Neural cell (in vitro differentiated cells): ENCODE measurements at regions not wholly inside any gene's neighbourhood (a gene's known extent, or its start where the extent isn't known, plus 50 kb on each side); places are given as distances from the start of the nearest gene placed in this dataset.
"Not testable (repeated sequence)": the region's sequence is repeated elsewhere in the genome, so short reads cannot be mapped to it uniquely, and the experiment has no call there.

Source experiments
- H2AFZ ChIP-seq: fragments of 200-600, 300-800 bp; sonication (generic), shearing (Covaris generic); 2 replicates; pipeline ENCODE4 v1.6.0; 2014; ENCODE audit warnings: low read depth, mild to moderate bottlenecking, antibody characterized with exemption, low read length, moderate library complexity
- H3F3A ChIP-seq: fragments of 200-600 bp; shearing (Covaris generic); 2 replicates; pipeline ENCODE4 v1.6.1; 2016; ENCODE audit warnings: mild to moderate bottlenecking, moderate library complexity, mixed read lengths, antibody characterized with exemption, low read length; ENCODE audit not compliant: insufficient read depth, poor library complexity, severe bottlenecking
- H3K27ac ChIP-seq: fragments of 200-600, 300-800 bp; sonication (generic), shearing (Covaris generic); 2 replicates; pipeline ENCODE4 v1.5.1; 2014; ENCODE audit warnings: mild to moderate bottlenecking, low read length, moderate library complexity
- H3K27me3 ChIP-seq: fragments of 300-800, 200-600 bp; sonication (generic), shearing (Covaris generic); 2 replicates; pipeline ENCODE4 v1.6.0; 2014; ENCODE audit warnings: mild to moderate bottlenecking, low read depth, low read length, moderate library complexity; ENCODE audit not compliant: insufficient read depth
- H3K36me3 ChIP-seq: fragments of 300-800, 200-600 bp; sonication (generic), shearing (Covaris generic); 2 replicates; pipeline ENCODE4 v1.5.1; 2014; ENCODE audit warnings: mild to moderate bottlenecking, antibody characterized with exemption, low read length, moderate library complexity; ENCODE audit not compliant: insufficient read depth
- H3K4me2 ChIP-seq: fragments of 300-800, 200-600 bp; sonication (generic), shearing (Covaris generic); 2 replicates; pipeline ENCODE4 v1.6.0; 2014; ENCODE audit warnings: mild to moderate bottlenecking, low read length
- H3K4me3 ChIP-seq: fragments of 300-800, 200-600 bp; sonication (generic), shearing (Covaris generic); 2 replicates; pipeline ENCODE4 v1.5.1; 2014; ENCODE audit warnings: mild to moderate bottlenecking, low read length, moderate library complexity
- H3K79me2 ChIP-seq: fragments of 200-600 bp; shearing (Covaris generic); replicated peaks from 2 replicates; pipeline ENCODE4 v1.6.0; 2014; ENCODE audit warnings: mild to moderate bottlenecking, low read length, moderate library complexity; ENCODE audit not compliant: insufficient read depth
- H3K9ac ChIP-seq: fragments of 300-800, 200-600 bp; sonication (generic), shearing (Covaris generic); 2 replicates; pipeline ENCODE4 v1.6.1; 2016; ENCODE audit warnings: mild to moderate bottlenecking, low read length, mixed read lengths
- H3K9me2 ChIP-seq: fragments of 200-600 bp; shearing (Covaris generic); 2 replicates; pipeline ENCODE4 v1.6.1; 2016; ENCODE audit warnings: mild to moderate bottlenecking, low read length, mixed read lengths; ENCODE audit not compliant: insufficient read depth
- H3K9me3 ChIP-seq: fragments of 200-600, 300-800 bp; sonication (generic), shearing (Covaris generic); 2 replicates; pipeline ENCODE4 v1.6.1; 2016; ENCODE audit warnings: mild to moderate bottlenecking, mixed run types, low read length, moderate library complexity, mixed read lengths
- H4K20me1 ChIP-seq: fragments of 200-600 bp; shearing (Covaris generic); 2 replicates; pipeline ENCODE4 v1.6.1; 2016; ENCODE audit warnings: mild to moderate bottlenecking, mixed run types; ENCODE audit not compliant: insufficient read depth
- EP300 ChIP-seq: fragments of 450-650 bp; conservative IDR thresholded peaks from 2 replicates; pipeline ENCODE4 v1.6.1; 2014; ENCODE audit warnings: antibody characterized with exemption, mild to moderate bottlenecking, moderate library complexity; ENCODE audit not compliant: poor library complexity, severe bottlenecking
- EZH2 ChIP-seq: fragments of 200-600, 300-800 bp; shearing (Covaris generic), sonication (generic); IDR thresholded peaks from 2 replicates; pipeline ENCODE4 v1.6.1; 2014; ENCODE audit warnings: antibody characterized with exemption, low read length, borderline replicate concordance, mild to moderate bottlenecking; ENCODE audit not compliant: insufficient read depth, poor library complexity, severe bottlenecking
- MXI1 ChIP-seq: fragments of 450-650 bp; conservative IDR thresholded peaks from 2 replicates; pipeline ENCODE4 v1.6.1; 2014; ENCODE audit warnings: antibody characterized with exemption, mild to moderate bottlenecking; ENCODE audit not compliant: poor library complexity, severe bottlenecking
- POLR2AphosphoS5 ChIP-seq: IDR thresholded peaks from 2 replicates; pipeline ENCODE4 v1.6.1; 2012
- RAD21 ChIP-seq: fragments of 450-650 bp; conservative IDR thresholded peaks from 2 replicates; pipeline ENCODE4 v1.6.1; 2014; ENCODE audit warnings: antibody characterized with exemption, mild to moderate bottlenecking, moderate library complexity
- SMC3 ChIP-seq: fragments of 450-650 bp; conservative IDR thresholded peaks from 2 replicates; pipeline ENCODE4 v1.6.1; 2014; ENCODE audit warnings: antibody characterized with exemption, mild to moderate bottlenecking, moderate library complexity; ENCODE audit not compliant: poor library complexity
- TAF1 ChIP-seq: IDR thresholded peaks from 2 replicates; pipeline ENCODE4 v1.6.1; 2012; ENCODE audit warnings: low read depth
- TF ChIP-seq, protein P1 (sequence below): IDR thresholded peaks from 2 replicates; pipeline ENCODE4 v1.6.1; 2012; ENCODE audit warnings: borderline replicate concordance
- TF ChIP-seq, protein P2 (sequence below): fragments of 450-650 bp; IDR thresholded peaks from 2 replicates; pipeline ENCODE4 v1.5.1; 2014; ENCODE audit warnings: antibody characterized with exemption, mild to moderate bottlenecking, moderate library complexity; ENCODE audit not compliant: poor library complexity, severe bottlenecking

DNA sequence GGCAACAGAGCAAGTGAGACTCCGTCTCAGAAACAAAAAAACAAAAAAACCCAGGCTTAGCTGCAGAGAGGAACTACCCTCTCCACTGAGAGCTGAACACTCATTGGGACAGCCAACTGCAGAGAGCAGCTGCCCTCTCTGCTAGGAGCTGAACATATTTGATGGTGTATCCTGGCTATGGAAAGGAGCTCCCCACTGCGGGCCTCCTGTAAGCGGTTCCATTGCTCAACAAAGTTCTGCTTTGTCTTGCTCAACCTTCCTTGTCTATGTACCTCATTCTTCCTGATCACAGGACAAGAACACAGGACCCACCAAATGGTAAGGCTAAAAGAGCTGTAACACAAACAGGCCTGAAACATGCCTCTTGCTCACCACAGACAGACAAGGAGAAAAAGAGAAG lies 246.3 kb upstream of the LRRTM4 start:
- no peak for TF ChIP-seq POLR2AphosphoS5
- no peak for TF ChIP-seq EZH2
- TF ChIP-seq, protein P1, sequence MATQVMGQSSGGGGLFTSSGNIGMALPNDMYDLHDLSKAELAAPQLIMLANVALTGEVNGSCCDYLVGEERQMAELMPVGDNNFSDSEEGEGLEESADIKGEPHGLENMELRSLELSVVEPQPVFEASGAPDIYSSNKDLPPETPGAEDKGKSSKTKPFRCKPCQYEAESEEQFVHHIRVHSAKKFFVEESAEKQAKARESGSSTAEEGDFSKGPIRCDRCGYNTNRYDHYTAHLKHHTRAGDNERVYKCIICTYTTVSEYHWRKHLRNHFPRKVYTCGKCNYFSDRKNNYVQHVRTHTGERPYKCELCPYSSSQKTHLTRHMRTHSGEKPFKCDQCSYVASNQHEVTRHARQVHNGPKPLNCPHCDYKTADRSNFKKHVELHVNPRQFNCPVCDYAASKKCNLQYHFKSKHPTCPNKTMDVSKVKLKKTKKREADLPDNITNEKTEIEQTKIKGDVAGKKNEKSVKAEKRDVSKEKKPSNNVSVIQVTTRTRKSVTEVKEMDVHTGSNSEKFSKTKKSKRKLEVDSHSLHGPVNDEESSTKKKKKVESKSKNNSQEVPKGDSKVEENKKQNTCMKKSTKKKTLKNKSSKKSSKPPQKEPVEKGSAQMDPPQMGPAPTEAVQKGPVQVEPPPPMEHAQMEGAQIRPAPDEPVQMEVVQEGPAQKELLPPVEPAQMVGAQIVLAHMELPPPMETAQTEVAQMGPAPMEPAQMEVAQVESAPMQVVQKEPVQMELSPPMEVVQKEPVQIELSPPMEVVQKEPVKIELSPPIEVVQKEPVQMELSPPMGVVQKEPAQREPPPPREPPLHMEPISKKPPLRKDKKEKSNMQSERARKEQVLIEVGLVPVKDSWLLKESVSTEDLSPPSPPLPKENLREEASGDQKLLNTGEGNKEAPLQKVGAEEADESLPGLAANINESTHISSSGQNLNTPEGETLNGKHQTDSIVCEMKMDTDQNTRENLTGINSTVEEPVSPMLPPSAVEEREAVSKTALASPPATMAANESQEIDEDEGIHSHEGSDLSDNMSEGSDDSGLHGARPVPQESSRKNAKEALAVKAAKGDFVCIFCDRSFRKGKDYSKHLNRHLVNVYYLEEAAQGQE: no peak
- TF ChIP-seq, protein P2, sequence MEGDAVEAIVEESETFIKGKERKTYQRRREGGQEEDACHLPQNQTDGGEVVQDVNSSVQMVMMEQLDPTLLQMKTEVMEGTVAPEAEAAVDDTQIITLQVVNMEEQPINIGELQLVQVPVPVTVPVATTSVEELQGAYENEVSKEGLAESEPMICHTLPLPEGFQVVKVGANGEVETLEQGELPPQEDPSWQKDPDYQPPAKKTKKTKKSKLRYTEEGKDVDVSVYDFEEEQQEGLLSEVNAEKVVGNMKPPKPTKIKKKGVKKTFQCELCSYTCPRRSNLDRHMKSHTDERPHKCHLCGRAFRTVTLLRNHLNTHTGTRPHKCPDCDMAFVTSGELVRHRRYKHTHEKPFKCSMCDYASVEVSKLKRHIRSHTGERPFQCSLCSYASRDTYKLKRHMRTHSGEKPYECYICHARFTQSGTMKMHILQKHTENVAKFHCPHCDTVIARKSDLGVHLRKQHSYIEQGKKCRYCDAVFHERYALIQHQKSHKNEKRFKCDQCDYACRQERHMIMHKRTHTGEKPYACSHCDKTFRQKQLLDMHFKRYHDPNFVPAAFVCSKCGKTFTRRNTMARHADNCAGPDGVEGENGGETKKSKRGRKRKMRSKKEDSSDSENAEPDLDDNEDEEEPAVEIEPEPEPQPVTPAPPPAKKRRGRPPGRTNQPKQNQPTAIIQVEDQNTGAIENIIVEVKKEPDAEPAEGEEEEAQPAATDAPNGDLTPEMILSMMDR: no peak
- no peak for TF ChIP-seq RAD21
- no peaks in the 10 kb centered on the region for H3K9me3 ChIP-seq

DNA sequence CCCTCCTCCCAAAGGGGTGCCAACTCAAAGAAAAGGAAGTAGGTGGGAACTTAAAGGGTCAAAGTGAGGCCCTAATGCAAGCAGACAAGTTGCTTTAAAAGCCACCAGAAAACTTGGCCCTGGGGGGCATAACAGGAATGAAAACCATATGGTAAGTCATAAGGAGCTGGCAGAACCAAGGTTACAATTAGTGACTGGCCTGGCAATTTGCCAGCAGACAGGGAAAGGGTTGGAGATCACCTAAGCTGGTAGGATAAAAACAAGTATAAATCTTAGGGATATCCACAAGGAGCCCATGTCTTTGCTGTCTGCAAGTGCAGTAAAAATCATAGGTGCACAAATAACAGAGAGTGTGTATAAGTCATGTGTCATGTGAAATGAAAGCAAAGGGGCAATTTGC lies 256.7 kb upstream of the LRRTM4 start:
- H3K9me3 ChIP-seq: no peaks in the 10 kb centered on the region
- no peak overlapping the region for H3K27ac ChIP-seq
- H3K4me3 ChIP-seq: no peak overlapping the region
- no peaks in the 10 kb centered on the region for H3K9me2 ChIP-seq
- no peak overlapping the region for H2AFZ ChIP-seq
- H3K27me3 ChIP-seq: no peaks in the 10 kb centered on the region
- no peak overlapping the region for H3K9ac ChIP-seq
- H3K36me3 ChIP-seq: no peaks in the 10 kb centered on the region
- H4K20me1 ChIP-seq: no peaks in the 10 kb centered on the region
- no peak overlapping the region for H3K4me2 ChIP-seq
- TF ChIP-seq POLR2AphosphoS5 (no peak), EZH2 (no peak), SMC3 (no peak), RAD21 (no peak), EP300 (no peak), TAF1 (no peak), MXI1 (no peak)
- TF ChIP-seq, protein P1: no peak
- TF ChIP-seq, protein P2: no peak
- H3F3A ChIP-seq: no peaks in the 10 kb centered on the region
- no peaks in the 10 kb centered on the region for H3K79me2 ChIP-seq

More for the DNA sequence above, 246.3 kb upstream of the LRRTM4 start:
- H3K79me2 ChIP-seq: no peaks in the 10 kb centered on the region
- no peaks in the 10 kb centered on the region for H3K27me3 ChIP-seq
- H3K36me3 ChIP-seq: no peaks in the 10 kb centered on the region
- H4K20me1 ChIP-seq: no peaks in the 10 kb centered on the region
- H3K4me2 ChIP-seq: no peak overlapping the region
- no peaks in the 10 kb centered on the region for H3K9me2 ChIP-seq
- H3F3A ChIP-seq: no peaks in the 10 kb centered on the region
- no peak overlapping the region for H2AFZ ChIP-seq
- H3K4me3 ChIP-seq: no peak overlapping the region
- no peak overlapping the region for H3K9ac ChIP-seq
- H3K27ac ChIP-seq: no peak overlapping the region

DNA sequence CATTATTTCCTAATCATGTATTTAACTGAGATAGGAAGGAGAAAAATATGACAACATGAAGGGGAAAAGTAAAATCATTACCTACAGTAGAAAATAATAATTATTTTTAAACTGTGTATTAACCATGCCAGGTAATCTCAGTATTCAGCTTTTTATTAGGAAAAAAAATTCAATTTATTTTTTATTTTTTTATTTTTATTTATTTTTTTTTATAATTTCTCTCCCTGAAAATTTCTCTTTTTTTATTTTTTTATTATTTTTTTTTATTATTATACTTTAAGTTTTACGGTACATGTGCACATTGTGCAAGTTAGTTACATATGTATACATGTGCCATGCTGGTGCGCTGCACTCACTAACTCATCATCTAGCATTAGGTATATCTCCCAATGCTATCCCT lies 271.3 kb upstream of the LRRTM4 start:
- H4K20me1 ChIP-seq, H3K4me2 ChIP-seq, H3K9me2 ChIP-seq, H3K27me3 ChIP-seq, H3F3A ChIP-seq, H3K79me2 ChIP-seq, H3K36me3 ChIP-seq, H2AFZ ChIP-seq, H3K9ac ChIP-seq, H3K9me3 ChIP-seq, H3K27ac ChIP-seq, H3K4me3 ChIP-seq: not testable (repeated sequence)
